Hepatocyte (in vitro differentiated cells): ENCODE measurements at regions not wholly inside any gene's neighbourhood (a gene's known extent, or its start where the extent isn't known, plus 50 kb on each side); places are given as distances from the start of the nearest gene placed in this dataset.

ENCODE experiments used
- CTCF ChIP-seq: fragments of 200-600 bp; sonication (generic); IDR thresholded peaks from 2 replicates; pipeline ENCODE4 v1.5.1; 2016; ENCODE audit warnings: antibody characterized with exemption, mild to moderate bottlenecking; ENCODE audit not compliant: poor library complexity
- EZH2 ChIP-seq: fragments of 200-600 bp; sonication (generic); IDR thresholded peaks from 2 replicates; pipeline ENCODE4 v1.6.1; 2016; ENCODE audit warnings: antibody characterized with exemption, mild to moderate bottlenecking, borderline replicate concordance
- EZH2phosphoT487 ChIP-seq: fragments of 200-600 bp; sonication (generic); IDR thresholded peaks from one replicate; pipeline ENCODE4 v1.6.1; 2018; ENCODE audit warnings: antibody characterized with exemption, mild to moderate bottlenecking, low read depth, moderate library complexity; ENCODE audit not compliant: unreplicated experiment, severe bottlenecking

DNA sequence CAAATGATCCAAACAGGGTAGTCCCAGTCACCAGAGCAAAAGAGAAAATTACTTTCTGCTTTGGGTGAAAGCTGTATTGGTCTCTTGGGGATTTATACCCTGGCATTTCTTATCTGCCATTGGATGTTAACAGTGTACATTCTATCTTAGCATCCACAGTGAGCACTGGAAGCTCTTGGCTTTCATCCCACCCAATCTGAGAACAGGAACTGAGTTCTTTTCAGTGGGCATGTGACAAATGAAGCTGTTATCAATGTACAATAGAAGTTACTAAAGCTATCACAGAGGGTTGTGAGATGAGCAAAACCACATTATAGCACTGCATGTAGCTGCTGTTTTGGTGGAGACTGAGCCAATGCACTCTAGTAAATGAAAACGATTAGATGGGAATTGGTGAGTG is 300.7 kb downstream of the TUSC7 start:
- no peak for TF ChIP-seq CTCF
- no peak for TF ChIP-seq EZH2phosphoT487
- no peak for TF ChIP-seq EZH2
